TTC549 (cell line): ENCODE measurements at regions not wholly inside any gene's neighbourhood (a gene's known extent, or its start where the extent isn't known, plus 50 kb on each side); places are given as distances from the start of the nearest gene placed in this dataset.

Experiments used
- FAIRE-seq: peaks from 2 replicates; lab custom pipeline; 2012; peaks lifted over from hg19 to GRCh38; lab: Jason Lieb, UNC

DNA sequence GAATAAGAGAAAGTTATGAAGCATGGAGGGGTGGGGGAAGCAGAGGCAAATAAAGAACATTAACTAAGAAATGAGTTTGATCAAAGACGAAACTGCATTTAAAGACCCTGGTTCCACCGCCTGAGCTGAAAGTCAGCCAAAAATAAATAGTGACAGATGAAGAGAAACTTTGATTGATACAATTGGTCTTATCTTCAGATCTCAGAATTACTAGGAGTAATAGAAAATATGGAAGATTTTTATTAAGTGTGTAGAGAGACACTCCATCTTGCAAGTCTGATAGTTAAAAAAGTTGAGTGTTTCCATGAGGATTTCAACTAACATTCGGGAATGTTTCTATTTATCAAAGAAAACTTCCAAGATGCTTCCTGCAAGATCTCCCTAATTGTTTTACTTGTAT, 418.2 kb upstream of the ADGRL2 start:
- FAIRE-seq: no peak

DNA sequence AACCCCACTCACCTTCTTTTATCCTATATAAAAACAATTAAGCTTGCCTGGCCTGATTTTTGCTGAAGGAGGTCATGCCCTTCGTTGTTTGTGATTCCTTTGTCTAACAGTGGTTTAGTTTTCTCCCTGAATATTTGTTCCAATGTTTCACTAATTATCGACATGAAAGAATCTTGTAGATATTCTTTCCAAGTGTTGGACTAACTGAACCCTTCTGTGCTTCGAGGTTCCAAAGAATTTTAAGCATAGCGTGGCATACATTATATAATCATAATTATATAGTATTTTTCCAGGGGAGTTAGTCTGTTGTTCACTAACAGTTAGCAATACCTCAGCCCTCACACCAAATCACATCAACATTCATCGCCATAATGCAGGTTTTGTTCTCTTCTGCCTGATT, 418.9 kb upstream of the ADGRL2 start:
- FAIRE-seq: no peak

DNA sequence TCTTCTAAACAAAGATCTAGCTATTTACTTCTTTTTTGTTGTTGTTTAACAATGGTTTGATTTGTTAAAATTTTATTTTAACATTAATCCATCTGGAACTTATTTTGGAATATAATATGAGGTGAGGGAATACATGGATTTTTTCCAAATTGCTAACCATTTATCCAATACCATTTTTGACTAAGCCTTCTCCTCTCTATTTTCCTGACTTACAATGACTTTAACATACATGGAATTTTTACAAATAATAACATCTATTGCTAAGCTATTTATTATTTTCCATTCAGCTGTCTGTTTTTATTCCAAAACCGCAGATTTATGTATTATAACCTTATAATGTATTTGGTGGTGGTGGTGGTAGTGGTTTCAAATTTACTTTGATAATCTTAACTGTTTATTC, 420.3 kb upstream of the ADGRL2 start:
- FAIRE-seq: no peak

DNA sequence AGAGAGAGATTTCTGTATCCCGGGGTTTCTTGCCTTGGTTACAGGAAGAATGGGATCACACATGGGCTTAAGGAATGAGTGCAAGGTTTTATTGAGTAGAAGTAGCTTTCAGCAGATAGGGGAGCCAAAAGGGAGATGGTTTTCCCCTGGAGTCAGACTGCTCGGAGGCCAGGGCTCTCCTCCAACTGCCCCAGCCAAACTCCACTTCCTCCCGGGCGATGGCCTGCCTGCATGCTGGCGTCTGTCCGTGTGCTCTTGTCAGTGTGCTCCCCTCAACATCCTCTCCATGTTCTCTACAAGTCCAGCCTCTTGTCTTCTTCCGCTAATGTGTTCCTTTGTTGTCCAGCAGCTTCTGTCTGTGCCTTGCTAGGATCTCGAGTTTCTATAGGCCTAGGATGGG, 421.3 kb upstream of the ADGRL2 start:
- FAIRE-seq: no peak

DNA sequence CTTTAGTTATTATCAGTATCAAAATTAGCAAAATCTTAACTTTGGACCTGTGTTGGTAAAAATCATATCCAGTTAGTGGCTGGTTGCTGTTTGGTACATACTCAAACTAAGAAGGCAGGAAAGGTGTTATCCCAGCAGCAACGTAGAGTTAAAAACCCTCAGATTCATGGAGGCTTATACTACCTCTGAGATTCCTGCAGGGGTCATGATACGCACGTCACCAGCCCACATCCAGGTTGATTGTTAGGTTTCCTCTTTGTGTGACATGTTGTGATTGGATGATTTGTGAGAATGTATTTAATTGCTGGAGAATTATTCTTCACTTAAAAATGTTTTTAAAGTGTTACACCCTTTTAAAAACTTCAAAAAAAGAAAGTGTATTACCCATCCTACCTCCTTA, 423.3 kb upstream of the ADGRL2 start:
- FAIRE-seq: no peak

DNA sequence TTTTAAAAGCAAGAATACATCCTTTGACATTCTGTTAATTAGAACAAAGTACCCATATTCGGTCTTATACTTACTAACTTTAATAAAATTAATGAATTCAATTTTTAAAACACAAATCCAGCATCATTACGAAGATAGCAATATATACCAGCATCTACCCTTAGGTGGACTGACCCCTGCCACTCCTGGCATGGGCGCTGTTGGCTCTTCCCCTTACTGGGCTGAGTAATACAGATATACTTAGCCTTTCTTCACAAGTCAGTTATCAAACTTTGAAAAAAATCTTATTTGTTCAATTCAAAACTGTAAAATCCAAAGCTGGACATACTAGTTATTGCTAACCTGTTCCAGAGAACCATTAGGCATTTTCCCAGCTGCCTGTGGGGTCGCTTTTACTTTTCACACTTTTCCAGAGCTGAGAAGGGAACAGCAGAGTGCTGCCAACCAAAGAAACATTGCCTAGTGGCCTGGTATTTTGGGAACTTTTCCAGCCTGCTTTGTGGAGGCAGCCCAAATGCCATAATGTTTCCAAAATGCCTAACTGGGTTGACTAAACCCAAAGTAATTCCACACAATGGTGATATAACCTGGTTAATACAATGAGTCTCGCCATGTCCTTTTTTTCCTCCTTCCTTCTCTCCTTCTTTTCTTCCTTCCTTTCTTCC, 424.7 kb upstream of the ADGRL2 start:
- FAIRE-seq: no peak

DNA sequence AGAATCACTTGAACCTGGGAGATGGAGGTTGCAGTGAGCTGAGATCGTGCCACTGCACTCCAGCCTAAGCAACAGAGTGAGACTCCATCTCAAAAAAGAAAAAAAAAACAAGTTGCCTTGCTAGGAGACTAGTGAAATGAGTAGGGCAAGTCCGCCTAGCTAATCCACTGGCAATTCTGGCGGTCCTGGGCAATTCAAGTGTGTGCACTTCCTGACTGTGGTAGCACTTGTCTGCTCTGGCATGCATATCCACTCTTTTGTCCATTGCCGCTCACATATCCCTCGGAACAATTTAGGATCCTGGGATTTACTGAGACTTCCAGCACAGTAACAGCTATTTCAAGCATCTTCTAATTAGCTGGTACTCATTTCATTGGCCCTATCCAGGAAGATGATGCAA, 426.3 kb upstream of the ADGRL2 start:
- FAIRE-seq: no peak

DNA sequence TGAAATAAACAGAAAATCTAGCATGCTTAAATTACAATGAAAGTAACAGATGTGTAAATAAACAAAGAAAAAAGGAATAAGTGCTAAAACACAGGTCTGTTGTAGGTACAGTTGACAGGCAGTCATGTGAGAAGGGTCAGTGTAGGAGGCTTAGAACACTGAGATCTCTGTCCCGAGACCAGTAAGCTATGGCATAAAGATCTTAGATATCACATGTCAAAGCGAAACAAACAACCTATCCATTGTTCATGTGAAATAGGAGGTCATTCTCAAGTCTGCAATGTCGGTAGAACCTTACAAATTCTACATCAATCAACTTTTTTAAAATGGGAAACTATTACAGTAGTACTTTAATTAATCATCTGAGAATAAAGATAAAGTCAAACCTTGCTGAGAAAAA, 428.9 kb upstream of the ADGRL2 start:
- no peak for FAIRE-seq

DNA sequence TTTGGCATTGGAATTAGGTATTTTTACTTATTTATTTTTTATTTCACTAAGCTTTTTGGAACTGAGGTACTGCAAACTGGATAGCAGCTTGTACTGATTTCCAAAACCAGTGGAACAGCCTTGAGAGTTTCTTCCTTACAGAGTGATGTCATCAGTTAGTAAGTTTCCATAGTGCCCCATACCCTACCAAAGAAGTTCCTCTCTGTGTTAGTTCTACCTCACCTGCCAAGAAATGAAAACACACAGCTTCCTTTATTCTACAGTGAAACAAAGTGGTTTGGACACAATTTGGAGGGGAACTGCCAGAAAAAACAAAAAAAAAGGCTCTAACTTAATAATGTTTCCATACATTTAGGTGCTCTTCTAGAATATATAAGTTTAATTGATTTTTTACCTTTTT, 430.9 kb upstream of the ADGRL2 start:
- no peak for FAIRE-seq

DNA sequence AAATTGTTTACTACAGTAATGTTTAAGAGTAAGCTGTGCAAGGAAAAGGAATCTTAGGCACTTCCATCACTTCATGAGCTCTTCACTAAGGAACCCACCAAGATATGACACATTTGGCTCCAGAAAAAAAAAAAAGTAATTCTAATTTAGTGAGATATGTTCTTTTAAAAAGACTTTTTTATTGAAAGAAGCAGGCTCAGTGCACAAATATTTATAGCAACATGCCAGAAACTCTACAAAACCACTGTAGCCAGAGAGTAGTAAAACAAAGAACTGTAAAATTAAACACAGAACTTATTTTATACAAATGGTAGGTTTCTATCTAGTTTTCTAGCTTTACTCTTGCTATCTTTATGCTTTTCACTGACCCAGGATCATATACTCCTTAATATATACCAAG, 434.6 kb upstream of the ADGRL2 start:
- no peak for FAIRE-seq

DNA sequence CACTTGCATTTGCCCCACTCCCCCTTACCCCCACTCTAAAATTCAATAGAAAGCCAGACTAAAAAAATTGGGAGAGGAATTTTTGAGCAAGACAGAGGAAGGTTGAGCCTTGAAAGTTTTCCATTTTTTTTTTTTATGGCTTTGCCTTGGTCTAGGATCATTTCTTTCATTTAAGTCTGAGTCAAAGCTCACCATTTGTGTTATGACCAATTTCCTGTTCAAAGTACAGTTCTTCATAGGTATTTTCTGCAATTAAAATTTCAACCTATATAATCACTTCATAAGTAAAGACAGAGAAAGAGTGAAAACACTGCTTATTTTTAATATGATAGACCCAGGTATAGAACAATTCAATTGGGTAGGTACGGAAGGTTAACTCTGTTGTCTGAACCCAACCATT, 436.6 kb upstream of the ADGRL2 start:
- no peak for FAIRE-seq

DNA sequence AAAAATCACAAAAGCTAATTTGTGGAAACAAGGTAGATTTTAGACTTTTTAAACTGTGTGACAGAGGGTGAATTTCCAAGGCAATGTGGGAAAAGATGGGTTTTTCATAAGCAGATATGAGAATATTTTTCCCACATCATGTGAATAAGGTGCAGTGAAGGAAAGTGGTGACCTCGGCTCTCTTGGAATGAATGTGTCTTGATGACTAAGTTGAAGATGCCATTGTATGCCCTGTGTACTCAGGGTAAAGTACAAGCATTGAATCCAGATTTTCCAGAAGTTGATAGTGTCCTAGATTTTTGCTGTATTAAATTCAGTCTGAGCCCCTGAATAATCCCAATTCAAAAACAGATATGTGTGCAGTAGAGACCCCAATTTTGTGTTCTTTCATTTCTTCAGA, 442.6 kb upstream of the ADGRL2 start:
- no peak for FAIRE-seq

DNA sequence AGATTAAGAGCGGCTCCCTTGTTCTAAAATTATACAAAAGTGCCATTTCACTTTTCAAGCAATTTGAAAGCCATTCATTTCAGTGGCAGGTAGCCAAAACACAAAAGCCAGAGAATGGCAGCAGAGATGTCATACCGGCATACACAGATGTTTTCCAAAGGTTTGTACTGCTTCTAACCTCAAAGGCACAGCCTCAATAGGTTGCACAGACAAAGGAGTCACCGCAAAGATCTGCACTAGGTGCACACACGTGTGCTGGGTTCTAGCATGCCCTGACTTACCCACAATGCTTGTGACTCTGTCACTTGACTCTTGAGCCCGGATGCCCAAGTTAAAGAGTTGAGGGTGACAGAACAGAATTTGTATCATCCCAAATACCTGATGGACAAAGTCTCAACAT, 448.9 kb upstream of the ADGRL2 start:
- no peak for FAIRE-seq

DNA sequence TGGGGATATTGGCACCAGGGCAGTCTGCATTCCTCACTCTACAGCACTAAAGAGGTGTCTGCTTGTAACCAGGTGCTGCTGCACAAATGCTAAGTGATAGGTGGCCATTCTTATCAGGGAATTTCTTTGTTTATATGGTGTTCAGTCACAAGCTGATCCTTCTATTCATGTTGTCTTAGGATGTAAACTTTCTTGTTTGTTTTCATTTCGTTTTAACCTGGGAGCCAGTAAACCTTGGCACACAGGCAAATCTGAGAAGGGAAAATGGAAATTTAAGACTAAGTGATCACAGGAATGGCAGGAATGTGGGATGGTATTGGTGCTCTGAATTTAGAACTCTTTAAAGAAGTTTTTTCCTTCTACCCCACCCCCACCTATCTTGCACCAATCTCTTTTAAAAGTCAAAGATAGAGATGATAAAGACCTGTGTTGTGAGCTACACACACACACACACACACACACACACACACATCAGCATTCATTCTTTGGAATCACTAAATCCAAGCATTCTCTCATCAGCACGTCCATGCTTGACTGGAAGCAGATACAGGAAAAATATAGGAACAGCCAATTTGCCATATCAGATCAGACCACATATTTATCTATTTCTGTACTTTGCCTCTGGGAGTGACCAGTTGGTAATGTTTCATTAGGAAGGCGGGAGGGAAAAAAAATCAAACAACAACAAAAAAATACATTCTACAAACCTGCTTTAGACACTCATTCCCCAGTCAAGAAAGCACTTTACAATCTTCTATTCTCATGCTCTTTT, 451.4 kb upstream of the ADGRL2 start:
- no peak for FAIRE-seq

DNA sequence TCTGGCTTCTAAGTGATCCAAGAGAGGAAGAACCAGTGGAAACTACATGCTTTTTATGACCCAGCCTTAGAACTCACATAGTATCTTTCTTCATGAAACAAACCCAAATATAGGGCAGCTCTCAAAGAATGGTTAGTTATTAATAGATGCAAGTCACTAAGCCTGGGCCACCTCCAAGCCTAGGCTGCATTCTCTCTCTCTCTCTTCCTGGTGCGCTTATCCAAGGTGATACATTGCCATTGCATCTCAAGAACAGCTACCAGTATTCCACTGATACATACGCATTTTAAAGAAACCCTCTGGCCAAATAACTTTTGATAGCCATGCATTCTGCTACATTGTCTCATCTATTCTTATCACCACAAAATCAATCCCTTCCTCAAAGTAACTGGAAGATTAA, 455.6 kb upstream of the ADGRL2 start:
- no peak for FAIRE-seq

DNA sequence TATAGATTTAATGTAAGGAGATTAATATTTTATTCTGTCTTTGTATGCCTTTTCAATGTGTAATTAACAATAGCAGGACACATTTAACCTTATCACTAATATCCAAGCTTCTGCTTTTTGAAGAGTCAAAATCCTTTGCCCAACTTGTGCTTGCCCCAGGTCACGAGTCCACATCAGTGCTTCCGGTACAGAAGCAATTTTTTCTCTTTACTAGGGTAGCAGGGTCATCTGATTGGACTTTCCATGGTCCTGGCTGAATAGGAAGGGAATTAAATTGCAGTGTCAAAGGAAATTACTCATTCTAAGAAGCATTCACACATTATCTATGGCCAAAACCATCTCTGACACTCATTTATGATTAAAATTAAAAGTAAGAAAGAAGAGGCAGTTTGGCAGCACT, 460.5 kb upstream of the ADGRL2 start:
- FAIRE-seq: no peak

DNA sequence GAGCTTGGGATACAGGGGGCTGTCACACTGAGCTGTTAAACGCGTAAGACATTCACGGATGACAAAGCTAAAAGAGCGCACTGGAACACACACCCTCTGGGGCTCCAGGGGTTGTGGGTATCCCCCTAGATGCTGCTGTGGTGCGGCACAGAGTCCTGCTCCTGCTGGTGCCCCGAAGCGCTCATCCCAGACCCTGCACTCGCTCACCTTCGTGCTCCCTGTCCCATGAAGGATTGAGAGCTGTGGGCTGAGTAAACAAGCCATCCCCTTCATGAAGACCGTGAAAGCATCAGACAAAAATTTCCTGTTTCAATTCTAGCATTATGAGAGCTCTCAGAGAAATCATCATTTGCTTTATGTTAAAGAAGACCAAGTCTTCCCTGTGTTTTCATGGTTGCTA, 463.5 kb upstream of the ADGRL2 start:
- no peak for FAIRE-seq

DNA sequence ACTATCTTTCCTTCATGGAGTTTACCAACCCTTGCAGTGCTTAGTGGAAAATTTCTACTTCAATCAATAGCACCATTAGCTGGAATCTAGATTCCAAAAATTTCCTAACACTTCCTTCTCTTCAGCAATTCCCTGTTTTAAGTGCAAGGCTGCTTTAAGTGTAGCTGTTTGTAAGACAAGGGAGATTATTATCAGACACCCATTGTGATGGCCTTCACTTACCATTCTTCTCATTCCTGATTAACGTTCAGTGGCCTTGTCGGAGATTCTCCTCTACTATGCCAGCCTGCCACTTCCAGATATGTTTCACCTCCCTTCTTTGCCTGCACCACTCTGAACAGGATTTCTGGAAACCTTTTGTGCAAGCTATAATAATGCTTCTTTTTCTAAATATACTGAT, 464.9 kb upstream of the ADGRL2 start:
- FAIRE-seq: no peak

DNA sequence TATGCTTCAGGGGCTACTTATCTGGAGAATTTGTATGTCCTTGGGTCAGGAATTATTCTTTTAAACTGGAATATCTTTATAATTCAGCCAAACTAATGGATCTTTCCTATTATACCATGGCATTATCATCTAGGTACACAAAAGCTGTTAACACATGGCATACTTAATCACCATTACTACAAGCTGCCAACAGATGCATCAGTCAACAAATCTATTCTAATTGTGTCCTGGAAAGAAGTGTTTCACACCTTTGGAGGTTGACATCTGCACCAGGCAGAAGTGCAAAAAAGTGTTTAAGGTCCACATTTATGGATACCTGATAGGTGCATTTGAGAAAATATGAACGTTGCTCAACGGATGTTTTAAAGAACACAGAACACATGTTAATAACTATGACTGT, 470.2 kb upstream of the ADGRL2 start:
- FAIRE-seq: no peak

DNA sequence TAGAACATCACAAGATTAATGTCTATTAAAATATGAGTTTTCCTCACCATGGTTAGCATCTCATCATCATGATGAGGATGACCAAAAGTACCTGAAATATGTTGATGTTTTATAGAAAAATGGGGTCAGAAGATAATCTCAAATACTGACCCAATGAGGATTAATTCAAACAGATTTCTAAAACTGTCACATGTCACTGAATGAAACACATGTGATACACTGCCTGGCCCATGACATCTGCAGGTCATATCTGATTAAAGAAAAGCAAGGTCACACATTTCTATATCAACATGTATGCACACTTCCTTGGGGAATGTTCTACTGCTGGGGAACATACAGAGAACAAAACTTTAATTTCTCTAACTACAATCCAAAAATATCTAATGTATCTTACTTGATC, 470.6 kb upstream of the ADGRL2 start:
- no peak for FAIRE-seq

DNA sequence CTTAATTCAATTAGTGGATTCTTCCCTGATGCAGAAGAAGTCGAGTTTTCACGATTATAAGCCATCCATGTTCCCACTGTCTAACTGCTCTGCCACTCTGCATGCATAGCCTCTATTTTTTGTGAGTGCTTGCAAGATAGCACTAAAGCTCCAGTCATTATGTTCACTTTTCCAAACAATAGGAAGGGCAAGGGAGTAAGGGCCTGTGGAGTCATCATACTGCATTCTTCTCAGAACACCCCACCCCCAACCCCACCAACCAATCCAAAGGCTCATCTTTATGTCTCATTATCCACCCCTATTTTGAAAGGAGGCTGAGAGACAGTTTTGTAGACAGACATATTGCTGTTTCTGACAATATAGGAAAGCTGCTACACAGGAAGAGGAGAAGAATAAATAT, 471.7 kb upstream of the ADGRL2 start:
- FAIRE-seq: no peak

DNA sequence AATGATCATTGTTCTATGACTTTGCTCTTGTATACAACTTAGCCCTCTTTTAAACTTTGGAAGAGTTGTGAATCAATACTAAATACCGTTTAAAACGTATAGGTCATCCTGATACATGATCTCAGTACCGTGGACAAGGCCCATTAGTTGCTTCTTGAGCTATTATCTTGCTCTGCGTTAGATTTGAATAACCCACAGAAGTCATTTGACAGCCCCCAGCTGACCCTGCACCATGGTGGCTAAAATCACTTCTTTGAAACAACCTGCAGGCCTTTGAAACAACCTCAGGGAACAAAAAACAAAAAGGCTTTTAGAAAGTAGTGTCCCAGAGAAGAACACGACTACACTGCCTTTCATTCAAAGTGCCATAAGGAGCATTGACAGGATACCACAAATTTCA, 473.0 kb upstream of the ADGRL2 start:
- no peak for FAIRE-seq

DNA sequence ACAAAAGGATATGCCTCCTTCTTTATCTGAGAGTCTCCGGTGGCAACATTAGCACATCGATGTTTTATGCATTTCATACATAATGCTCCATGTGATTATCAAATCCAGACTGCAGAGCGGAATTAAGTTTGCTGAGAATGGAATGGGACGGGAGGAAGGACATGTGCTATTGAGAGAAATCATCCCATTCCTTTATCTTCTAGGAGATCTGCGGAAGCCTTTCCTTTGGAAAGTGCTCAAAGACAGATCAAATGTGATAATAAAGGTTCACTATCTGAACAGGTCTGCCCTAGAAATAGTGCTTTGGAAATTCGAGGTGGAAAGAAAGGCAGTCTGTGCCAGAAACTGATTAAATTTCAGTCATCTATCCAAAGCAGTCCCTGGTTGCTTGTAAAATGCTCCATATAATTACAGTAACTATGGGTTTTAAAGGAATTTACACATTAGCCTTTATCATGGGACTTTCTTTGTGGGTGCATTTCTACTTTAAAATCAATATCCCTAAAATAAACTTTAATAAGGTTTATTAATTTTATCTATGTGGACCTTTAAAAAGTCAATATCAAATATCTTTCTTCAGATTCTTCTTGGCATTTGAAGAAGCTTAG, 473.5 kb upstream of the ADGRL2 start:
- no peak for FAIRE-seq

DNA sequence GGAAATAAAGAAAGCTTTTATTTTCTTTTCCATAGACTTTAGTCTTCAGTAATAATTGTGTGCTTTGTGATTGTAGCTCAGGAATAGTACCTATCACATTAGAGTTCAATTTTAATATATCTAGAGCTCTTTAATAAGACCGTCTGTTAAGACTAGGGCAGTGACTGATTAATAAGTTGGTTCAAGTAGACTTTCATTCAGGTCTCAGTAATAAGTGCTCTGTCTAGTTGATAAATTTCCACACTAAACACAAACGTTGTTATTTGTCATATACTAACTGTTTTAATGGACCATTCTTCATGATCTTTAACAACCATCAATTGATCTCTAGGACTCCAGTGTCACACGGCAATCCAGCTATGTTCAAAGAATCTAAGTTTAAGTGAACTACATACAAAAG, 474.5 kb upstream of the ADGRL2 start:
- FAIRE-seq: no peak
